Fibroblast of lung (primary cell): ENCODE measurements at regions not wholly inside any gene's neighbourhood (a gene's known extent, or its start where the extent isn't known, plus 50 kb on each side); places are given as distances from the start of the nearest gene placed in this dataset.
A peak's percentile ranks its signal among the peaks of the same experiment; 100 is the strongest.

ENCODE experiments used
- DNase-seq, 2 donors: peaks; one replicate each; pipeline versions ENCODE4 v3.0.0 to v3.0.0-alpha.2; 2010; ENCODE audit warnings: low read depth in 2 of 2
- H2AFZ ChIP-seq: 2 replicates; pipeline ENCODE4 v1.5.1; 2012; ENCODE audit warnings: low read length, control low read depth, inconsistent platforms
- H3K27ac ChIP-seq: 2 replicates; pipeline ENCODE4 v1.5.1; 2011; ENCODE audit warnings: low read length, control low read depth; ENCODE audit not compliant: insufficient read depth
- H3K27me3 ChIP-seq: 2 replicates; pipeline ENCODE4 v1.5.1; 2011; ENCODE audit warnings: mild to moderate bottlenecking, low read length; ENCODE audit not compliant: control insufficient read depth, insufficient read depth
- H3K36me3 ChIP-seq: 2 replicates; pipeline ENCODE4 v1.5.1; 2011; ENCODE audit warnings: low read length; ENCODE audit not compliant: control insufficient read depth, insufficient read depth
- H3K4me1 ChIP-seq: 2 replicates; pipeline ENCODE4 v1.5.1; 2011; ENCODE audit warnings: low read length; ENCODE audit not compliant: control insufficient read depth, insufficient read depth; ENCODE audit errors: extremely low read depth
- H3K4me2 ChIP-seq: 2 replicates; pipeline ENCODE4 v1.5.1; 2011; ENCODE audit warnings: low read length, control low read depth; ENCODE audit not compliant: insufficient read depth; ENCODE audit errors: extremely low read depth
- H3K4me3 ChIP-seq, 4 experiments: fragments of 200-600 bp in 1 of 4; sonication (generic) in 1 of 4; replicated peaks in 1 of 4; 2 replicates each; pipeline ENCODE4 v1.5.1; 2011 to 2016; ENCODE audit warnings: low read length in 4 of 4, low read depth in 3 of 4, mild to moderate bottlenecking in 3 of 4, control low read depth in 2 of 4, inconsistent platforms in 1 of 4, mixed read lengths in 1 of 4; ENCODE audit not compliant: insufficient read depth in 1 of 4; ENCODE audit errors: control extremely low read depth in 1 of 4
- H3K79me2 ChIP-seq: 2 replicates; pipeline ENCODE4 v1.5.1; 2012; ENCODE audit warnings: mild to moderate bottlenecking, low read length, inconsistent platforms; ENCODE audit not compliant: control insufficient read depth, insufficient read depth
- H3K9ac ChIP-seq: 2 replicates; pipeline ENCODE4 v1.5.1; 2011; ENCODE audit warnings: mild to moderate bottlenecking, low read length, control low read depth; ENCODE audit not compliant: insufficient read depth
- H3K9me3 ChIP-seq: 2 replicates; pipeline ENCODE4 v1.5.1; 2012; ENCODE audit warnings: low read depth, low read length; ENCODE audit not compliant: control insufficient read depth, insufficient read depth
- H4K20me1 ChIP-seq: 2 replicates; pipeline ENCODE4 v1.5.1; 2011; ENCODE audit warnings: low read length; ENCODE audit not compliant: control insufficient read depth, insufficient read depth; ENCODE audit errors: extremely low read depth
- EZH2 ChIP-seq: IDR thresholded peaks from 2 replicates; pipeline ENCODE4 v1.5.1; 2012; ENCODE audit warnings: low read length, control low read depth, mild to moderate bottlenecking; ENCODE audit errors: missing control alignments
- TF ChIP-seq, protein P1 (sequence below), 2 donors: IDR thresholded peaks in 1 of 2; conservative IDR thresholded peaks in 1 of 2; 1 replicate in 1 of 2; 2 replicates in 1 of 2; pipeline ENCODE4 v1.5.1; 2011 to 2012; ENCODE audit warnings: low read length in 2 of 2, control low read depth in 1 of 2, inconsistent platforms in 1 of 2, low read depth in 1 of 2, mild to moderate bottlenecking in 1 of 2

DNA sequence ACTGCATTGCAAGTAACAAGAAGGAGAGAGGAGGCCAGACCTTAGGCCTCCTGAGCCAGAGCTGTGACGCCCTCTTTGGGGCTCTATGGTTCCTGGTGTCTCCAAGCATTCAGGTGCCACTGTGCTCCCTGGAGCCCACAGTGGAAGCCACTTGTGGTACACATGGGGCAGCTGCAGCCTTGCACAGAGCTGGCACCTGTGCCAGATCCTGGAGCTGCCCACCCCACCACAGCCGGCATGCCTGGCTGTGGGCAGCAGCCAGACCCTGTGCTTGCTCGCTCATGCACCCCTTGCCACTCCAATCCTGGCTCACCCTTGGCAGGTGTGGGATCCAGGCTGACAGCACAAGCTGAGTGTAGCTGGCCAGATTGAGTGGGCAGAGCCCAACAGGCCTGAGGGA lies 173.8 kb upstream of the SMIM30 start:
- TF ChIP-seq EZH2 = no peak
- TF ChIP-seq, protein P1, sequence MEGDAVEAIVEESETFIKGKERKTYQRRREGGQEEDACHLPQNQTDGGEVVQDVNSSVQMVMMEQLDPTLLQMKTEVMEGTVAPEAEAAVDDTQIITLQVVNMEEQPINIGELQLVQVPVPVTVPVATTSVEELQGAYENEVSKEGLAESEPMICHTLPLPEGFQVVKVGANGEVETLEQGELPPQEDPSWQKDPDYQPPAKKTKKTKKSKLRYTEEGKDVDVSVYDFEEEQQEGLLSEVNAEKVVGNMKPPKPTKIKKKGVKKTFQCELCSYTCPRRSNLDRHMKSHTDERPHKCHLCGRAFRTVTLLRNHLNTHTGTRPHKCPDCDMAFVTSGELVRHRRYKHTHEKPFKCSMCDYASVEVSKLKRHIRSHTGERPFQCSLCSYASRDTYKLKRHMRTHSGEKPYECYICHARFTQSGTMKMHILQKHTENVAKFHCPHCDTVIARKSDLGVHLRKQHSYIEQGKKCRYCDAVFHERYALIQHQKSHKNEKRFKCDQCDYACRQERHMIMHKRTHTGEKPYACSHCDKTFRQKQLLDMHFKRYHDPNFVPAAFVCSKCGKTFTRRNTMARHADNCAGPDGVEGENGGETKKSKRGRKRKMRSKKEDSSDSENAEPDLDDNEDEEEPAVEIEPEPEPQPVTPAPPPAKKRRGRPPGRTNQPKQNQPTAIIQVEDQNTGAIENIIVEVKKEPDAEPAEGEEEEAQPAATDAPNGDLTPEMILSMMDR (conservative IDR thresholded peaks at IDR 0.05 in 1 of 2, IDR thresholded peaks at IDR 0.05 in 1 of 2; ENCODE audit: low read depth in 1 of 2, low read length in 2 of 2) = no peak
- Histone ChIP-seq H3K36me3 (no peaks in the 10 kb centered on the region), H3K4me3 (no peak overlapping the region), H4K20me1 (no peaks in the 10 kb centered on the region), H3K9me3 (no peaks in the 10 kb centered on the region), H3K27me3 (no peaks in the 10 kb centered on the region), H3K4me1 (no peaks in the 10 kb centered on the region), H3K4me2 (no peak overlapping the region), H3K9ac (no peak overlapping the region), H2AFZ (no peak overlapping the region), H3K27ac (no peak overlapping the region), H3K79me2 (no peaks in the 10 kb centered on the region)
- DNase-seq = no peak

- Histone ChIP-seq H2AFZ (no peak overlapping the region), H3K9me3 (no peaks in the 10 kb centered on the region), H3K36me3 (no peaks in the 10 kb centered on the region), H3K4me1 (no peaks in the 10 kb centered on the region), H3K9ac (no peak overlapping the region), H3K4me2 (no peak overlapping the region), H3K79me2 (no peaks in the 10 kb centered on the region), H3K27ac (no peak overlapping the region), H4K20me1 (no peaks in the 10 kb centered on the region), H3K27me3 (no peaks in the 10 kb centered on the region), H3K4me3 (no peak overlapping the region)
- TF ChIP-seq EZH2 = no peak
- TF ChIP-seq, protein P1 (conservative IDR thresholded peaks at IDR 0.05 in 1 of 2, IDR thresholded peaks at IDR 0.05 in 1 of 2; ENCODE audit: low read depth in 1 of 2, low read length in 2 of 2) = no peak
- no peak for DNase-seq
Measured at GRCh38 chr7:113291058-113291457, 172.7 kb upstream of the SMIM30 start.

- no peaks in the 10 kb centered on the region for H3K36me3 ChIP-seq
- DNase-seq = peak; percentile 53 to 70
- H3K27me3 ChIP-seq = no peaks in the 10 kb centered on the region
- no peaks in the 10 kb centered on the region for H3K79me2 ChIP-seq
- H3K4me2 ChIP-seq = no peak overlapping the region
- H2AFZ ChIP-seq = no peak overlapping the region
- TF ChIP-seq EZH2 = no peak
- TF ChIP-seq, protein P1 (conservative IDR thresholded peaks at IDR 0.05 in 1 of 2, IDR thresholded peaks at IDR 0.05 in 1 of 2; ENCODE audit: low read depth in 1 of 2, low read length in 2 of 2) = peak; percentile 77 to 78
- no peak overlapping the region for H3K27ac ChIP-seq
- no peaks in the 10 kb centered on the region for H4K20me1 ChIP-seq
- H3K4me1 ChIP-seq = no peaks in the 10 kb centered on the region
- H3K9ac ChIP-seq = no peak overlapping the region
- no peak overlapping the region for H3K4me3 ChIP-seq
- H3K9me3 ChIP-seq = no peaks in the 10 kb centered on the region
Measured at GRCh38 chr7:113289140-113289740, 170.9 kb upstream of the SMIM30 start.
